GM12878 (cell line): ENCODE measurements at regions not wholly inside any gene's neighbourhood (a gene's known extent, or its start where the extent isn't known, plus 50 kb on each side); places are given as distances from the start of the nearest gene placed in this dataset.

ENCODE experiments used
- ATAC-seq: fragments of 200-7000 bp; cut with Tn5 transposase; 3 replicates; pipeline ENCODE4 v1.9.1; 2020; ENCODE audit warnings: mild to moderate bottlenecking, moderate library complexity
- BruUV-seq: library from RNA; stranded (reverse); fragments of 400-500 nt; replicated peaks from 2 replicates; lab custom pipeline; 2021; lab: Mats Ljungman, UMichigan
- CTCF ChIA-PET: fragments of 300-600 bp; sonication (Branson Sonifier 250); formaldehyde crosslinking; extraction: SDS; loops from one replicate; lab custom pipeline; 2021; ENCODE audit warnings: inconsistent platforms; lab: Yijun Ruan, JAX
- POLR2A ChIA-PET: fragments of 350-600 bp; formaldehyde crosslinking; extraction: SDS; loops from one replicate; lab custom pipeline; 2021; ENCODE audit warnings: inconsistent platforms; lab: Charles Lee
- RAD21 ChIA-PET: fragments of 300-600 bp; sonication (Branson Sonifier 250); formaldehyde crosslinking; loops from one replicate; lab custom pipeline; 2023; ENCODE audit warnings: antibody characterized with exemption; ENCODE audit not compliant: unreplicated experiment; lab: Charles Lee
- SMC1A ChIA-PET: fragments of 300-600 bp; sonication (Branson Sonifier 250); formaldehyde crosslinking; loops from one replicate; lab custom pipeline; 2023; ENCODE audit not compliant: unreplicated experiment, uncharacterized antibody; lab: Charles Lee
- DNase-seq: peaks from one replicate; pipeline ENCODE4 v3.0.0-alpha.2; 2011; ENCODE audit warnings: low read depth, low spot score
- FAIRE-seq: peaks from 3 replicates; lab custom pipeline; 2011; peaks lifted over from hg19 to GRCh38; lab: Jason Lieb, UNC
- H2AFZ ChIP-seq: 2 replicates; pipeline ENCODE4 v1.6.0; 2011; ENCODE audit warnings: low read depth, low read length, control low read depth; ENCODE audit not compliant: control insufficient read depth
- H3K27ac ChIP-seq: 2 replicates; pipeline ENCODE4 v1.5.1; 2011; ENCODE audit warnings: control low read depth; ENCODE audit not compliant: control insufficient read depth, insufficient read depth
- H3K27me3 ChIP-seq, 2 experiments: replicated peaks in 1 of 2; 2 replicates each; pipeline versions ENCODE4 v1.6.0 to v1.6.1; 2011; ENCODE audit warnings: low read length in 1 of 2; ENCODE audit not compliant: control insufficient read depth in 2 of 2, insufficient read depth in 2 of 2
- H3K36me3 ChIP-seq, 2 experiments: 2 replicates each; pipeline ENCODE4 v1.5.1; 2011; ENCODE audit warnings: low read length in 1 of 2; ENCODE audit not compliant: control insufficient read depth in 2 of 2, insufficient read depth in 2 of 2
- H3K4me1 ChIP-seq: 2 replicates; pipeline ENCODE4 v1.6.1; 2011; ENCODE audit warnings: mild to moderate bottlenecking, low read length, moderate library complexity, mixed read lengths; ENCODE audit not compliant: control insufficient read depth, insufficient read depth
- H3K4me2 ChIP-seq: 2 replicates; pipeline ENCODE4 v1.6.0; 2011; ENCODE audit warnings: control low read depth; ENCODE audit not compliant: control insufficient read depth, insufficient read depth
- H3K4me3 ChIP-seq: fragments of 200-600 bp; sonication (generic); 2 replicates; pipeline ENCODE4 v1.5.1; 2016
- H3K79me2 ChIP-seq: 2 replicates; pipeline ENCODE4 v1.6.0; 2011; ENCODE audit warnings: low read length; ENCODE audit not compliant: control insufficient read depth, insufficient read depth
- H3K9ac ChIP-seq: 2 replicates; pipeline ENCODE4 v1.8.0; 2011; ENCODE audit warnings: low read length, control low read depth, mixed read lengths; ENCODE audit not compliant: control insufficient read depth, insufficient read depth
- H3K9me3 ChIP-seq: replicated peaks from 3 replicates; pipeline ENCODE4 v1.5.1; 2011; ENCODE audit warnings: mild to moderate bottlenecking, low read length; ENCODE audit not compliant: control insufficient read depth, insufficient read depth
- H4K20me1 ChIP-seq: 2 replicates; pipeline ENCODE4 v1.6.0; 2011; ENCODE audit not compliant: control insufficient read depth, insufficient read depth
- BMI1 ChIP-seq: fragments of 450-650 bp; IDR thresholded peaks from 2 replicates; pipeline ENCODE4 v1.6.1; 2016; ENCODE audit warnings: mild to moderate bottlenecking, moderate library complexity, borderline replicate concordance
- BRCA1 ChIP-seq: IDR thresholded peaks from 2 replicates; pipeline ENCODE4 v1.6.1; 2011; ENCODE audit warnings: low read depth, low read length, improper control_type of control experiment
- IRF5 ChIP-seq: fragments of 450-650 bp; IDR thresholded peaks from 2 replicates; pipeline ENCODE4 v1.6.1; 2017; ENCODE audit warnings: borderline replicate concordance
- MEF2B ChIP-seq: fragments of 450-650 bp; IDR thresholded peaks from 2 replicates; pipeline ENCODE4 v1.6.1; 2018; ENCODE audit warnings: mild to moderate bottlenecking, moderate library complexity; ENCODE audit not compliant: partially characterized antibody, poor library complexity, severe bottlenecking
- NFIC ChIP-seq: IDR thresholded peaks from 2 replicates; pipeline ENCODE4 v1.6.1; 2012; ENCODE audit warnings: low read depth, mild to moderate bottlenecking, inconsistent platforms, low read length, moderate library complexity
- NR2C2 ChIP-seq: IDR thresholded peaks from 2 replicates; pipeline ENCODE4 v1.6.1; 2011; ENCODE audit warnings: borderline replicate concordance, low read depth; ENCODE audit not compliant: control insufficient read depth, insufficient read length
- RAD21 ChIP-seq: IDR thresholded peaks from 2 replicates; pipeline ENCODE4 v1.6.1; 2011; ENCODE audit warnings: mild to moderate bottlenecking, low read depth, low read length, moderate library complexity; ENCODE audit not compliant: insufficient read depth
- SIN3A ChIP-seq: IDR thresholded peaks from 2 replicates; pipeline ENCODE4 v1.6.1; 2012; ENCODE audit warnings: low read depth, low read length, improper control_type of control experiment
- STAT3 ChIP-seq: IDR thresholded peaks from 2 replicates; pipeline ENCODE4 v1.6.1; 2011; ENCODE audit warnings: low read depth, low read length, improper control_type of control experiment
- WRNIP1 ChIP-seq: IDR thresholded peaks from 2 replicates; pipeline ENCODE4 v1.6.1; 2011; ENCODE audit warnings: low read depth, low read length, improper control_type of control experiment, borderline replicate concordance
- ZNF24 ChIP-seq: fragments of 450-650 bp; IDR thresholded peaks from 2 replicates; pipeline ENCODE4 v1.6.1; 2017; ENCODE audit warnings: antibody characterized with exemption, mild to moderate bottlenecking
- WGBS: methylation state at CpG from one replicate; pipeline ENCODE4 v1.1.6; 2016; ENCODE audit warnings: low lambda C conversion rate; ENCODE audit not compliant: insufficient replicate concordance, insufficient coverage; ENCODE audit errors: missing lambda C conversion rate; 5-methylcytosine and 5-hydroxymethylcytosine counted together
- in situ Hi-C: fragments of 300-500 bp; cut with MboI; formaldehyde crosslinking; loops from 9 replicates; pipeline ENCODE4 v1.14.3; 2018; ENCODE audit warnings: mixed read lengths
- intact Hi-C: fragments of 100-400 bp; cut with micrococcal nuclease; formaldehyde crosslinking; loops from one replicate; pipeline ENCODE4 v1.14.2; 2022; ENCODE audit not compliant: unreplicated experiment
- TF ChIP-seq, protein P1 (sequence below): IDR thresholded peaks from 2 replicates; pipeline ENCODE4 v1.6.1; 2011; ENCODE audit warnings: borderline replicate concordance, low read depth, mild to moderate bottlenecking, moderate library complexity, mixed read lengths, low read length; ENCODE audit not compliant: insufficient read depth; ENCODE audit errors: extremely low read length
- TF ChIP-seq, protein P2 (sequence below): IDR thresholded peaks from 2 replicates; pipeline ENCODE4 v1.6.1; 2011; ENCODE audit warnings: low read depth, low read length, improper control_type of control experiment, borderline replicate concordance
- TF ChIP-seq, protein P3 (sequence below), 3 experiments: IDR thresholded peaks in 2 of 3; conservative IDR thresholded peaks in 1 of 3; 2 replicates each; pipeline ENCODE4 v1.5.1; 2011; ENCODE audit warnings: low read depth in 3 of 3, low read length in 3 of 3, mild to moderate bottlenecking in 3 of 3, control low read depth in 2 of 3, moderate library complexity in 2 of 3, inconsistent platforms in 1 of 3, mixed read lengths in 1 of 3; ENCODE audit not compliant: control insufficient read depth in 2 of 3, insufficient read depth in 1 of 3; ENCODE audit errors: extremely low read depth in 1 of 3
- TF ChIP-seq, protein P4 (sequence below): fragments of 450-650 bp; IDR thresholded peaks from 2 replicates; pipeline ENCODE4 v1.6.1; 2016; ENCODE audit warnings: mild to moderate bottlenecking

DNA sequence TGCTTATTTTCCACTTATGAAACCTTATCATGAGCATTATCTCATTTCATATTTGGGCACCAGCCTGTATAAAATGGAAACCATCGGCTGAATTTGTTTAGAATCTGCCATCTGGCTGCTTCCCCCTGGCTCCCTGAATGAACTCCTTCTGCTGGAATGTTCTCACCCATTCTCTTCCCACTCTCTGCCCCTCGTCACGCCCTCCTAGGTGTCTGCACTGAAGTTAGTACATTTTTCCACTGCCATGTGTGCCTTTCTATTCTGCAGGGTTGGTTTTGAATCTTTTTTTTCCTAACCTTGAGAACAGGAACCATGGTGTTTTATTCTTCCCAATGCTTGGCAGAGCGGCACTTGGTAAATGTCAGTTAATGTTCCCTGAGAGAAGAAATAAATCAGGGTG, 359.7 kb downstream of the MLLT3 start (continued):
- TF ChIP-seq, protein P1, sequence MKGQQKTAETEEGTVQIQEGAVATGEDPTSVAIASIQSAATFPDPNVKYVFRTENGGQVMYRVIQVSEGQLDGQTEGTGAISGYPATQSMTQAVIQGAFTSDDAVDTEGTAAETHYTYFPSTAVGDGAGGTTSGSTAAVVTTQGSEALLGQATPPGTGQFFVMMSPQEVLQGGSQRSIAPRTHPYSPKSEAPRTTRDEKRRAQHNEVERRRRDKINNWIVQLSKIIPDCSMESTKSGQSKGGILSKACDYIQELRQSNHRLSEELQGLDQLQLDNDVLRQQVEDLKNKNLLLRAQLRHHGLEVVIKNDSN: no peak
- TF ChIP-seq, protein P2, sequence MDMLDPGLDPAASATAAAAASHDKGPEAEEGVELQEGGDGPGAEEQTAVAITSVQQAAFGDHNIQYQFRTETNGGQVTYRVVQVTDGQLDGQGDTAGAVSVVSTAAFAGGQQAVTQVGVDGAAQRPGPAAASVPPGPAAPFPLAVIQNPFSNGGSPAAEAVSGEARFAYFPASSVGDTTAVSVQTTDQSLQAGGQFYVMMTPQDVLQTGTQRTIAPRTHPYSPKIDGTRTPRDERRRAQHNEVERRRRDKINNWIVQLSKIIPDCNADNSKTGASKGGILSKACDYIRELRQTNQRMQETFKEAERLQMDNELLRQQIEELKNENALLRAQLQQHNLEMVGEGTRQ: no peak
- no peak for TF ChIP-seq RAD21
- TF ChIP-seq STAT3: no peak

DNA sequence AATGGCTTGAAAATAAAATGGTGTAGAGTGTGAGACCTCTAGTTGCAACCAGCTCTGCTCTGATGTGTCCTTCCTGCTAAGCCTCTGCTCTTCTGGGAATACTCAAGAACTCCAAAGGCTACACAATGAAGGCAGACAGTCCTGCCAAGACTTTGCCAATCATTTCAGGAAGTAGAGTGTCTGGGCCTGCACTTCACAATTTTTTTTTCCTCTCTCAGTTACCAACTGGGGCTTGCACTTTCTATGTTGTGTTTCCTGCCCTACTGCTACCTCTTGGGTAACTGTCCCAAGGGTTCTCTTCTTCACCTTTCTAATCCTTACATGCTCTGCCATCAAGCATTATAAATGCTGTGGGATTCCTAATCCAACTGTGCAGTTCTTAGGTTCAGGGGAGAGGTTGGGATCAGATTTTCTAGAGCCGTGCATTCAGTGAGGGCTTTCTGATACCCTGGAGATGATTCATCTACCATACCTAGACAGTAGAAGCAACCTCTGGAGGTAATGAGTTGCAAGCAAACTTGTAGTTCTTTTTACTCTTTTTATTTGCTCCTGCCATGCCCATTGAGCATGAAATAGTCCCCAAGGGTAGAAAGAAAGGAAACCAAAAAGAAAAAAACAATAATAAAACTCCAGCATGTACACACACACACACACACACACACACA, 365.9 kb downstream of the MLLT3 start:
- ChIA-PET CTCF (no interaction called here), POLR2A (no interaction called here), RAD21 (interaction anchor here (1.9 kb wide), 1 partner anchor 685 kb away, joined by 6 read pairs; no protein-coding TSS in a partner anchor), SMC1A (interaction anchor here (1.0 to 1.2 kb wide), 2 partner anchors 10 to 14 kb away, joined by 3 read pairs; no protein-coding TSS in a partner anchor)
- 0% methylated on average over 1 of the region's 1 CpG for WGBS
- Histone ChIP-seq H3K9ac (no peak overlapping the region), H3K27ac (no peak overlapping the region), H2AFZ (no peak overlapping the region), H3K79me2 (no peaks in the 10 kb centered on the region), H3K9me3 (no peaks in the 10 kb centered on the region), H3K4me3 (no peak overlapping the region), H4K20me1 (no peaks in the 10 kb centered on the region), H3K4me2 (no peak overlapping the region), H3K27me3 (no peaks in the 10 kb centered on the region; a peak in 1 of 4 replicates), H3K4me1 (no peaks in the 10 kb centered on the region), H3K36me3 (no peaks in the 10 kb centered on the region)
- DNase-seq (no peak), ATAC-seq (no peak), FAIRE-seq (no peak)
- in situ Hi-C loops (no loop called here), intact Hi-C loops (no loop called here)
- BruUV-seq: no TSS peak
- TF ChIP-seq IRF5: no peak
- TF ChIP-seq NFIC: no peak
- no peak for TF ChIP-seq MEF2B
- no peak for TF ChIP-seq ZNF24
- TF ChIP-seq SIN3A: no peak
- no peak for TF ChIP-seq NR2C2
- TF ChIP-seq BMI1: no peak
- TF ChIP-seq, protein P3, sequence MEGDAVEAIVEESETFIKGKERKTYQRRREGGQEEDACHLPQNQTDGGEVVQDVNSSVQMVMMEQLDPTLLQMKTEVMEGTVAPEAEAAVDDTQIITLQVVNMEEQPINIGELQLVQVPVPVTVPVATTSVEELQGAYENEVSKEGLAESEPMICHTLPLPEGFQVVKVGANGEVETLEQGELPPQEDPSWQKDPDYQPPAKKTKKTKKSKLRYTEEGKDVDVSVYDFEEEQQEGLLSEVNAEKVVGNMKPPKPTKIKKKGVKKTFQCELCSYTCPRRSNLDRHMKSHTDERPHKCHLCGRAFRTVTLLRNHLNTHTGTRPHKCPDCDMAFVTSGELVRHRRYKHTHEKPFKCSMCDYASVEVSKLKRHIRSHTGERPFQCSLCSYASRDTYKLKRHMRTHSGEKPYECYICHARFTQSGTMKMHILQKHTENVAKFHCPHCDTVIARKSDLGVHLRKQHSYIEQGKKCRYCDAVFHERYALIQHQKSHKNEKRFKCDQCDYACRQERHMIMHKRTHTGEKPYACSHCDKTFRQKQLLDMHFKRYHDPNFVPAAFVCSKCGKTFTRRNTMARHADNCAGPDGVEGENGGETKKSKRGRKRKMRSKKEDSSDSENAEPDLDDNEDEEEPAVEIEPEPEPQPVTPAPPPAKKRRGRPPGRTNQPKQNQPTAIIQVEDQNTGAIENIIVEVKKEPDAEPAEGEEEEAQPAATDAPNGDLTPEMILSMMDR (IDR thresholded peaks at IDR 0.05 in 2 of 3, conservative IDR thresholded peaks at IDR 0.05 in 1 of 3; ENCODE audit: control insufficient read depth in 2 of 3, extremely low read depth in 1 of 3, insufficient read depth in 1 of 3, low read depth in 3 of 3, low read length in 3 of 3): no peak
- TF ChIP-seq WRNIP1: no peak
- TF ChIP-seq, protein P4, sequence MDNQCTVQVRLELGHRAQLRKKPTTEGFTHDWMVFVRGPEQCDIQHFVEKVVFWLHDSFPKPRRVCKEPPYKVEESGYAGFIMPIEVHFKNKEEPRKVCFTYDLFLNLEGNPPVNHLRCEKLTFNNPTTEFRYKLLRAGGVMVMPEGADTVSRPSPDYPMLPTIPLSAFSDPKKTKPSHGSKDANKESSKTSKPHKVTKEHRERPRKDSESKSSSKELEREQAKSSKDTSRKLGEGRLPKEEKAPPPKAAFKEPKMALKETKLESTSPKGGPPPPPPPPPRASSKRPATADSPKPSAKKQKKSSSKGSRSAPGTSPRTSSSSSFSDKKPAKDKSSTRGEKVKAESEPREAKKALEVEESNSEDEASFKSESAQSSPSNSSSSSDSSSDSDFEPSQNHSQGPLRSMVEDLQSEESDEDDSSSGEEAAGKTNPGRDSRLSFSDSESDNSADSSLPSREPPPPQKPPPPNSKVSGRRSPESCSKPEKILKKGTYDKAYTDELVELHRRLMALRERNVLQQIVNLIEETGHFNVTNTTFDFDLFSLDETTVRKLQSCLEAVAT: no peak
- TF ChIP-seq BRCA1: no peak
